Nephron progenitor cell (in vitro differentiated cells): ENCODE measurements at regions not wholly inside any gene's neighbourhood (a gene's known extent, or its start where the extent isn't known, plus 50 kb on each side); places are given as distances from the start of the nearest gene placed in this dataset.

Experiments
- DNase-seq: peaks from one replicate; pipeline ENCODE4 v3.0.0; 2021
- H3K27ac Mint-ChIP-seq: 2 replicates; pipeline ENCODE4 v1.8.0; 2021; ENCODE audit warnings: mild to moderate bottlenecking, moderate library complexity, mixed read lengths
- H3K27me3 Mint-ChIP-seq: 2 replicates; pipeline ENCODE4 v1.8.0; 2021; ENCODE audit warnings: mild to moderate bottlenecking, low read depth, mixed read lengths; ENCODE audit not compliant: poor library complexity
- H3K36me3 Mint-ChIP-seq: 2 replicates; pipeline ENCODE4 v1.8.0; 2021; ENCODE audit warnings: low read depth, mixed read lengths
- H3K4me1 Mint-ChIP-seq: 2 replicates; pipeline ENCODE4 v1.8.0; 2021; ENCODE audit warnings: mixed read lengths
- H3K4me3 Mint-ChIP-seq: 2 replicates; pipeline ENCODE4 v1.8.0; 2021; ENCODE audit warnings: mild to moderate bottlenecking, moderate library complexity, mixed read lengths
- H3K9me3 Mint-ChIP-seq: 2 replicates; pipeline ENCODE4 v1.8.0; 2021; ENCODE audit warnings: mild to moderate bottlenecking, moderate library complexity, mixed read lengths
- TF ChIP-seq, protein P1 (sequence below): fragments of 200-600 bp; sonication (generic); IDR thresholded peaks from 2 replicates; pipeline ENCODE4 v1.5.0; 2021; ENCODE audit warnings: antibody characterized with exemption

- TF ChIP-seq, protein P1, sequence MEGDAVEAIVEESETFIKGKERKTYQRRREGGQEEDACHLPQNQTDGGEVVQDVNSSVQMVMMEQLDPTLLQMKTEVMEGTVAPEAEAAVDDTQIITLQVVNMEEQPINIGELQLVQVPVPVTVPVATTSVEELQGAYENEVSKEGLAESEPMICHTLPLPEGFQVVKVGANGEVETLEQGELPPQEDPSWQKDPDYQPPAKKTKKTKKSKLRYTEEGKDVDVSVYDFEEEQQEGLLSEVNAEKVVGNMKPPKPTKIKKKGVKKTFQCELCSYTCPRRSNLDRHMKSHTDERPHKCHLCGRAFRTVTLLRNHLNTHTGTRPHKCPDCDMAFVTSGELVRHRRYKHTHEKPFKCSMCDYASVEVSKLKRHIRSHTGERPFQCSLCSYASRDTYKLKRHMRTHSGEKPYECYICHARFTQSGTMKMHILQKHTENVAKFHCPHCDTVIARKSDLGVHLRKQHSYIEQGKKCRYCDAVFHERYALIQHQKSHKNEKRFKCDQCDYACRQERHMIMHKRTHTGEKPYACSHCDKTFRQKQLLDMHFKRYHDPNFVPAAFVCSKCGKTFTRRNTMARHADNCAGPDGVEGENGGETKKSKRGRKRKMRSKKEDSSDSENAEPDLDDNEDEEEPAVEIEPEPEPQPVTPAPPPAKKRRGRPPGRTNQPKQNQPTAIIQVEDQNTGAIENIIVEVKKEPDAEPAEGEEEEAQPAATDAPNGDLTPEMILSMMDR: no peak
- Mint-ChIP-seq H3K36me3 (no peaks in the 10 kb centered on the region), H3K4me1 (no peaks in the 10 kb centered on the region), H3K27ac (no peak overlapping the region), H3K4me3 (no peak overlapping the region), H3K9me3 (peaks cover 4% of the 10 kb centered on the region), H3K27me3 (no peaks in the 10 kb centered on the region)
- no peak for DNase-seq
These were observed 114.8 kb upstream of the ANKH start for GRCh38 chr5:14986413-14986812.

DNA sequence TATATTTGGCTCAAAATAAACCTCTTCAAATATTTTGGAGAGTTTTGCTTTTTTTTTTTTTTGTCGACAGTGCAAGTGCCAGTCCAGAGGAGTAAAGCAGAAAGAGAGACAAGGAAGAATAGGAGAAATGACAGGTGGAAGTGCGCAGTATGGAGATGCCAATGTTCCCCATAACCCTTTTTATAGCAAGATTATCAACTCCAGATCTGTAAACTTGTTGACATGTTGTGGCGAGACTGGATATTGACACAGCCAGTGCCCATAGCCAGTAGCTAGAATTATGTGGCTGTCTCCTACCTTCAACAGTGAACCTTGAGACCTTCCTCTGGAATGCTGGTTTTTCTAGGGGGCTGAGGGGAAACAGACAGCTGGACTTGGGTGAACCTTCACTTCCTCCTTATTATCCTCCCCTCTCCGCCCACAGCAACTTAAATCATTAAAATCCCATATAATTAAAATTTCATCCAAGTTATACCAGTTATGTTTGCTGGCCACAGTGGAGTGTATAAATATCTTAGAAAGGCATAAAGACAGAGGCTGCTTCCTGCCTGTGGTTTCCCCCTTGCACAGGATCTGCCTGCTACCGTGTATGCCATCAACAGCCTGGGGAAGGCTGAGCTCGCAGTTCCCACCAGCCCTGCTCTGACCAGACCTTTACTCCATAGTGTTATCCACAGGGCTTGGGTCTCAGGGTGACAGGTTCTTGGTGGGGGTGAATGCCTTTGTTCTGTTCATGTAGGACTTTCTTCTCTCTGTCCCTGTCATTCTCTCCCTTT is 112.3 kb upstream of the ANKH start:
- Mint-ChIP-seq H3K4me1 (no peaks in the 10 kb centered on the region), H3K36me3 (no peaks in the 10 kb centered on the region), H3K27me3 (peaks cover 5% of the 10 kb centered on the region), H3K27ac (no peak overlapping the region), H3K9me3 (peaks cover 15% of the 10 kb centered on the region), H3K4me3 (no peak overlapping the region)
- TF ChIP-seq, protein P1: no peak
- no peak for DNase-seq

DNA sequence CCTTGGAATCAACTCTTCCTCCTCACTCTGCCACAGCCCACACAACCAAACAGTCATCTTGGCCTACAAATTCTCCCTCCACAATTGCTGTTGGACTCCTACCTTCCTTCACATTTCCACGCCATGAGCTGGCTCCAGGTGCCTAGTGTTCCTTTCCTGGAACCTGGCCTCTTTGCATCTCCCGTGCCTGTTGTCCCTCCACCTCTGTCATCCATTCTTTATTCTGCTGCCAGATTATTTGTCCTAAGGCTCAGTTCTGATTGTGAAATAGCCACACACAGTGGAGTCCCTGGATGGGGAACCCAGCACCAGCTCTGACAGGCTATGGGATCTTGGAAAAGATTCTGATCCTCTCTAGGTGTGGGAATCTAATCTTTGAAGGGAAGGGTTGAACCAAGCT is 109.1 kb upstream of the ANKH start:
- Mint-ChIP-seq H3K9me3 (peaks cover 24% of the 10 kb centered on the region), H3K36me3 (no peaks in the 10 kb centered on the region), H3K27me3 (peaks cover 9% of the 10 kb centered on the region), H3K4me1 (no peaks in the 10 kb centered on the region), H3K4me3 (no peak overlapping the region), H3K27ac (no peak overlapping the region)
- DNase-seq: no peak
- TF ChIP-seq, protein P1: no peak

GRCh38 chr5:14977058-14977685 is 105.6 kb upstream of the ANKH start:
- H3K36me3 Mint-ChIP-seq: no peaks in the 10 kb centered on the region
- H3K4me3 Mint-ChIP-seq: no peak overlapping the region
- peaks cover 24% of the 10 kb centered on the region for H3K9me3 Mint-ChIP-seq
- TF ChIP-seq, protein P1: no peak
- no peak for DNase-seq
- peaks cover 11% of the 10 kb centered on the region for H3K27me3 Mint-ChIP-seq
- H3K4me1 Mint-ChIP-seq: no peaks in the 10 kb centered on the region
- H3K27ac Mint-ChIP-seq: no peak overlapping the region

DNA sequence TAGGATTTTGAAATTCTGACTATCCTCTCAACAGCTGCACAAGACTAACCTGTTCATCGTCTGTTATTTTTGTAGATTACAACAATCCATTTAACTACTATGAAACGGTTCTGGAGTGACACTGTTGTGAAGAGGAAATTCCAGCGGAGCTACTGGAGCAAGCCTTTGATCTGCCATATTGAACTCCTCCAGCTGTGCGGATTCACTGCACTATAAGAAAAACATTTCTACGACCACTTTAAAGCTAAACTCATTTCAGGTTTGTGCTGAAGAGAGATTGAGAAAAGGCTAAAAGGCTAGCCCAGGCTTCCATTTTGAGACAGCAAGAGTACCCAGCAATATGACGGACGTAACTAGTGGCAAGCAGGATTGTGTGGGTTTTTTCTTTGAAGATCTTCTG is 104.9 kb upstream of the ANKH start:
- TF ChIP-seq, protein P1: no peak
- no peak overlapping the region for H3K27ac Mint-ChIP-seq
- no peak overlapping the region for H3K4me3 Mint-ChIP-seq
- no peaks in the 10 kb centered on the region for H3K36me3 Mint-ChIP-seq
- H3K27me3 Mint-ChIP-seq: peaks cover 11% of the 10 kb centered on the region
- peaks cover 22% of the 10 kb centered on the region for H3K9me3 Mint-ChIP-seq
- no peak for DNase-seq
- H3K4me1 Mint-ChIP-seq: no peaks in the 10 kb centered on the region

DNA sequence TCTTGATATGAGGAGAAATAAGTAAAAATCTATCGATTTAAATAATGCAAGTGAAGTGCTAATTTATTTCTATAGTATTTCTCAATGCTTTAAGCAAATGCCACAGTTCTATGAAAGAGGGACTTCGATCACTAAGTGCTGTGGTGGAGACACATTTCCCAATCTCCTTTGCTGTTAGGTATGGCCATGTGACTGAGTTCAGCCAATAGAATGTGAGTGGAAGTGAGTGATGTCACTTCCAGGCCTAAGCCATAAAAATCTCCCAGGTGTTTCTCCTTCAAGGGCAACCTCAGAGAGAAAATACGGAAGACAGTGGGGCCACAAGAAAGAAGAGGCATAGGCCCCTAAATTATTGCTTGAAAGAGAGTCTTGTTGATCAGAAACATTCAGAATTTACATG is 100.3 kb upstream of the ANKH start:
- Mint-ChIP-seq H3K4me3 (no peak overlapping the region), H3K27me3 (peaks cover 3% of the 10 kb centered on the region)

More for the DNA sequence above, 100.3 kb upstream of the ANKH start:
- Mint-ChIP-seq H3K27ac (peak overlapping the region; percentile 72), H3K9me3 (no peaks in the 10 kb centered on the region), H3K36me3 (no peaks in the 10 kb centered on the region), H3K4me1 (no peaks in the 10 kb centered on the region)
- no peak for DNase-seq
- TF ChIP-seq, protein P1: no peak
